H1 (cell line): ENCODE measurements at regions not wholly inside any gene's neighbourhood (a gene's known extent, or its start where the extent isn't known, plus 50 kb on each side); places are given as distances from the start of the nearest gene placed in this dataset.

Experiments
- CTCF ChIA-PET: fragments of 300-600 bp; sonication (Branson Sonifier 250); formaldehyde crosslinking; loops from one replicate; lab custom pipeline; 2021; ENCODE audit not compliant: partially characterized antibody; lab: Charles Lee
- POLR2A ChIA-PET: fragments of 300-600 bp; sonication (Branson Sonifier 250); formaldehyde crosslinking; loops from one replicate; lab custom pipeline; 2021; ENCODE audit warnings: inconsistent platforms; ENCODE audit not compliant: partially characterized antibody; lab: Charles Lee
- DNase-seq, 2 experiments: peaks; one replicate each; pipeline versions ENCODE4 v3.0.0 to v3.0.0-alpha.2; 2010 to 2022; ENCODE audit warnings: low spot score in 2 of 2, low read depth in 1 of 2, mixed read lengths in 1 of 2
- FAIRE-seq: peaks from 2 replicates; lab custom pipeline; 2011; peaks lifted over from hg19 to GRCh38; lab: Jason Lieb, UNC
- H2AFZ ChIP-seq: 2 replicates; pipeline ENCODE4 v1.8.1; 2012; ENCODE audit warnings: low read length, inconsistent platforms
- H2AK5ac ChIP-seq: 2 replicates; pipeline ENCODE4 v1.6.1; 2013; ENCODE audit warnings: low read depth, low read length
- H2BK120ac ChIP-seq: replicated peaks from 2 replicates; pipeline ENCODE3; 2013; ENCODE audit warnings: low read depth, low read length, inconsistent platforms
- H2BK12ac ChIP-seq: 2 replicates; pipeline ENCODE4 v1.6.1; 2013; ENCODE audit warnings: low read depth, low read length
- H2BK15ac ChIP-seq: 2 replicates; pipeline ENCODE4 v1.6.1; 2013; ENCODE audit warnings: low read length
- H2BK20ac ChIP-seq: 2 replicates; pipeline ENCODE4 v1.6.1; 2013; ENCODE audit warnings: low read length
- H2BK5ac ChIP-seq: 2 replicates; pipeline ENCODE4 v1.6.1; 2013; ENCODE audit warnings: low read depth, low read length
- H3K14ac ChIP-seq: 2 replicates; pipeline ENCODE4 v1.6.1; 2013; ENCODE audit warnings: inconsistent platforms; ENCODE audit not compliant: insufficient read length
- H3K18ac ChIP-seq: 2 replicates; pipeline ENCODE4 v1.6.1; 2013; ENCODE audit warnings: low read length; ENCODE audit errors: extremely low read depth
- H3K23ac ChIP-seq: 2 replicates; pipeline ENCODE4 v1.6.1; 2013; ENCODE audit warnings: inconsistent platforms; ENCODE audit not compliant: insufficient read length
- H3K23me2 ChIP-seq: 2 replicates; pipeline ENCODE4 v1.6.1; 2013; ENCODE audit warnings: low read depth, low read length
- H3K27ac ChIP-seq: 2 replicates; pipeline ENCODE4 v1.6.1; 2011; ENCODE audit warnings: low read depth, low read length, inconsistent platforms
- H3K27me3 ChIP-seq, 4 experiments: replicated peaks in 1 of 4; 1 replicate in 1 of 4; 2 replicates in 3 of 4; pipeline versions ENCODE4 v1.6.1 to v1.8.1; 2011 to 2013; ENCODE audit warnings: low read length in 3 of 4, mild to moderate bottlenecking in 3 of 4, inconsistent platforms in 2 of 4, mixed read lengths in 2 of 4, moderate library complexity in 1 of 4; ENCODE audit not compliant: control insufficient read depth in 3 of 4, insufficient read depth in 3 of 4; ENCODE audit errors: extremely low read depth in 1 of 4
- H3K36me3 ChIP-seq, 4 experiments: 2 replicates each; pipeline versions ENCODE4 v1.6.1 to v1.8.1; 2011 to 2013; ENCODE audit warnings: mild to moderate bottlenecking in 4 of 4, low read length in 3 of 4, moderate library complexity in 2 of 4, control low read depth in 1 of 4, inconsistent platforms in 1 of 4; ENCODE audit not compliant: insufficient read depth in 4 of 4, control insufficient read depth in 2 of 4
- H3K4ac ChIP-seq: replicated peaks from 2 replicates; pipeline ENCODE3; 2013; ENCODE audit warnings: low read length, low read depth, mixed read lengths, inconsistent platforms; ENCODE audit not compliant: insufficient read length
- H3K4me1 ChIP-seq, 4 experiments: replicated peaks in 1 of 4; 1 replicate in 1 of 4; 2 replicates in 3 of 4; pipeline versions ENCODE4 v1.6.1 to v1.8.1; 2011 to 2013; ENCODE audit warnings: low read length in 3 of 4, inconsistent platforms in 2 of 4, mixed read lengths in 1 of 4; ENCODE audit not compliant: insufficient read depth in 4 of 4, control insufficient read depth in 3 of 4
- H3K4me2 ChIP-seq, 2 experiments: 2 replicates each; pipeline versions ENCODE4 v1.6.1 to v1.8.1; 2011 to 2013; ENCODE audit warnings: low read depth in 2 of 2, low read length in 2 of 2, control low read depth in 1 of 2, inconsistent platforms in 1 of 2, mild to moderate bottlenecking in 1 of 2; ENCODE audit not compliant: insufficient read depth in 1 of 2
- H3K4me3 ChIP-seq, 4 experiments: fragments of 200-600, 300-600 bp in 1 of 4; sonication (generic), shearing (Covaris generic), sonication (Bioruptor Twin) in 1 of 4; 2 replicates each; pipeline versions ENCODE4 v1.5.1 to v1.8.1; 2011 to 2016; ENCODE audit warnings: low read length in 4 of 4, low read depth in 3 of 4, control low read depth in 2 of 4, inconsistent platforms in 2 of 4, mild to moderate bottlenecking in 2 of 4, mixed read lengths in 1 of 4, moderate library complexity in 1 of 4; ENCODE audit not compliant: insufficient read depth in 2 of 4; ENCODE audit errors: extremely low read depth in 1 of 4
- H3K56ac ChIP-seq: replicated peaks from 2 replicates; pipeline ENCODE3; 2013; ENCODE audit warnings: low read depth, mild to moderate bottlenecking, mixed read lengths, low read length, inconsistent platforms; ENCODE audit not compliant: insufficient read length
- H3K79me1 ChIP-seq: 2 replicates; pipeline ENCODE4 v1.6.1; 2013; ENCODE audit warnings: low read depth, low read length, control low read depth
- H3K79me2 ChIP-seq, 2 experiments: 2 replicates each; pipeline versions ENCODE4 v1.6.1 to v1.8.1; 2012 to 2013; ENCODE audit warnings: low read length in 2 of 2, mild to moderate bottlenecking in 2 of 2, inconsistent platforms in 1 of 2; ENCODE audit not compliant: insufficient read depth in 2 of 2, control insufficient read depth in 1 of 2
- H3K9ac ChIP-seq, 4 experiments: replicated peaks in 1 of 4; 1 replicate in 1 of 4; 2 replicates in 3 of 4; pipeline versions ENCODE4 v1.6.1 to v1.8.1; 2011 to 2013; ENCODE audit warnings: low read depth in 3 of 4, low read length in 3 of 4, control low read depth in 2 of 4, mild to moderate bottlenecking in 2 of 4, moderate library complexity in 2 of 4, inconsistent platforms in 1 of 4; ENCODE audit errors: extremely low read depth in 1 of 4
- H3K9me3 ChIP-seq, 2 experiments: 2 replicates each; pipeline versions ENCODE4 v1.6.1 to v1.8.1; 2012 to 2013; ENCODE audit warnings: mild to moderate bottlenecking in 2 of 2, moderate library complexity in 2 of 2, control low read depth in 1 of 2, inconsistent platforms in 1 of 2, low read depth in 1 of 2, low read length in 1 of 2, mixed read lengths in 1 of 2; ENCODE audit not compliant: insufficient read depth in 2 of 2
- H4K20me1 ChIP-seq, 2 experiments: replicated peaks in 1 of 2; 2 replicates each; pipeline versions ENCODE3 to v1.8.1; 2011 to 2013; ENCODE audit warnings: inconsistent platforms in 2 of 2, low read length in 2 of 2, mild to moderate bottlenecking in 1 of 2; ENCODE audit not compliant: insufficient read depth in 2 of 2, control insufficient read depth in 1 of 2
- H4K5ac ChIP-seq: 2 replicates; pipeline ENCODE4 v1.6.1; 2013; ENCODE audit warnings: low read length, low read depth, mixed read lengths, inconsistent platforms; ENCODE audit not compliant: insufficient read length
- H4K8ac ChIP-seq: 2 replicates; pipeline ENCODE4 v1.8.0; 2013; ENCODE audit warnings: mild to moderate bottlenecking, moderate library complexity, low read length, inconsistent platforms; ENCODE audit not compliant: insufficient read depth; ENCODE audit errors: extremely low read depth
- H4K91ac ChIP-seq: replicated peaks from 2 replicates; pipeline ENCODE3; 2013; ENCODE audit warnings: low read length, mixed read lengths, inconsistent platforms; ENCODE audit not compliant: insufficient read length
- FOSL1 ChIP-seq: IDR thresholded peaks from 2 replicates; pipeline ENCODE4 v1.6.1; 2011; ENCODE audit warnings: mild to moderate bottlenecking, low read depth, low read length, moderate library complexity; ENCODE audit not compliant: insufficient read depth
- WGBS, 2 experiments: shearing (Covaris generic) in 1 of 2; methylation state at CpG; one replicate each; pipeline versions ENCODE4 v1.1.6 to v1.1.7; 2013 to 2015; ENCODE audit warnings: low lambda C conversion rate in 2 of 2, mixed read lengths in 2 of 2, inconsistent platforms in 1 of 2, low coverage in 1 of 2, missing lambda C conversion rate in 1 of 2; ENCODE audit not compliant: insufficient replicate concordance in 2 of 2, insufficient coverage in 1 of 2, insufficient read length in 1 of 2; ENCODE audit errors: extremely low coverage in 1 of 2, missing lambda C conversion rate in 1 of 2; 5-methylcytosine and 5-hydroxymethylcytosine counted together

DNA sequence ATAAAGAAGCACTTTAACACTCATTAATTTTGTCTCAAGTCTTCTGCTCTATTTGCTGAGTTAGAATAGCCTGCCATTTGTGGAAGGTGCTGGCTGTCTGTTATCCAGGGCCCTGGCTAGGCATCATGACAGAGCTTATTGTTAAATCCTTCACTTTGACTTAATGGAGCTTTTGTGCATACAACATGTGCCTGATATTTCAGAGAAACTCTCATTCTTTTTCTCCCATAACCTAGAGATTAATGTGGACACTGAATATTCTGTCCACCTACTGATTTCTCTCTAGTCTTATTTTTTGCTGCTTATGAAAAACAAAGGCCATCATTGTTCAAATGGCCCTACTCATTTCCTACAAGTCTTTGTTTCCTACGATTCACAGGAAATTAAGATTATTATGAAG, 383.1 kb upstream of the HTR2A start:
- H3K23ac ChIP-seq: no peak overlapping the region
- DNase-seq (no peak), FAIRE-seq (no peak)
- H3K14ac ChIP-seq: no peak overlapping the region
- WGBS, 2 experiments: 100% methylated on average over 1 of the region's 1 CpG; no CpG with 5 or more reads in 1 of the 2 experiments
- H3K18ac ChIP-seq: no peak overlapping the region
- H3K9ac ChIP-seq: no peak overlapping the region
- no peak overlapping the region for H3K4me3 ChIP-seq
- H4K20me1 ChIP-seq: no peaks in the 10 kb centered on the region
- POLR2A ChIA-PET: no interaction called here
- H3K27ac ChIP-seq: no peak overlapping the region
- no peak overlapping the region for H2BK120ac ChIP-seq
- no peak overlapping the region for H2BK15ac ChIP-seq
- no peak overlapping the region for H4K8ac ChIP-seq
- no peak overlapping the region for H4K91ac ChIP-seq
- H2AK5ac ChIP-seq: no peak overlapping the region
- no peak overlapping the region for H3K56ac ChIP-seq
- no peaks in the 10 kb centered on the region for H3K36me3 ChIP-seq
- CTCF ChIA-PET: no interaction called here
- H3K4me1 ChIP-seq: no peaks in the 10 kb centered on the region
- no peaks in the 10 kb centered on the region for H3K27me3 ChIP-seq
- no peak overlapping the region for H3K4ac ChIP-seq
- H2BK5ac ChIP-seq: no peak overlapping the region
- no peaks in the 10 kb centered on the region for H3K9me3 ChIP-seq
- H2AFZ ChIP-seq: no peak overlapping the region
- no peak overlapping the region for H2BK12ac ChIP-seq
- H3K79me1 ChIP-seq: no peaks in the 10 kb centered on the region
- no peak overlapping the region for H2BK20ac ChIP-seq
- no peaks in the 10 kb centered on the region for H3K23me2 ChIP-seq
- no peak overlapping the region for H4K5ac ChIP-seq
- no peak for TF ChIP-seq FOSL1
- H3K79me2 ChIP-seq: no peaks in the 10 kb centered on the region
- no peak overlapping the region for H3K4me2 ChIP-seq
